ENCODE measurements at regions not wholly inside any gene's neighbourhood (a gene's known extent, or its start where the extent isn't known, plus 50 kb on each side); places are given as distances from the start of the nearest gene placed in this dataset.

DNA sequence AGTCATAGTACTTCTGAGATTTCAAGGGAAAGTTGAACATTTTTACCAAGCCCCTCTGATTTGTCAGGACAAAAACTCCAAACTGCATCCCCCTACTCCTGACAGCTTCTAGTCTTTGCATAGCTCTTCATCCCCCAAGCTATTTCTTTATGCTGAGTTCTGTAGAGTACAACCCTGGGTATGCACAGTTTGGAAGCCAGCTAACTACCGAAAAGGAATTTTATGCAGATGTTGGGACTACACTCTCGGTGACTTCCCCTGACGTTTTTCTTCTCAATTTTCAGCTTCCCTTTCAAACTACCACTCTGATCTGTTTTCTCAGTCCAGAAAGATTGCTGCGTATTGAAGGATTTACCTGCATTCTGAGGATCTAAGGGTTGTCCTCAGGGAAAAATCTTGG lies 1060.2 kb upstream of the ACVR2A start:
- H2AFZ ChIP-seq (ENCODE audit: low read length) = no peak overlapping the region
- H4K20me1 ChIP-seq (ENCODE audit: control insufficient read depth, insufficient read depth, insufficient read length) = no peaks in the 10 kb centered on the region
- H3K4ac ChIP-seq (ENCODE audit: low read depth, low read length) = no peak overlapping the region
- no peak overlapping the region for H3K56ac ChIP-seq (ENCODE audit: insufficient read length, low read depth, low read length)
- no peak overlapping the region for H3K27ac Mint-ChIP-seq
- no peak overlapping the region for H3K27ac ChIP-seq (ENCODE audit: insufficient read length, low read depth, low read length)
- H4K91ac ChIP-seq (ENCODE audit: insufficient read length, low read depth, low read length) = no peak overlapping the region
- no peak overlapping the region for H2BK15ac ChIP-seq (ENCODE audit: low read depth, low read length)
- peaks cover 2 to 12% of the 10 kb centered on the region in 2 experiments; a peak in 1 of 4 replicates for H3K4me1 Mint-ChIP-seq
- H3K9me3 ChIP-seq (ENCODE audit: control insufficient read depth, low read depth, low read length) = no peaks in the 10 kb centered on the region
- H3K18ac ChIP-seq (ENCODE audit: insufficient read length, low read depth, low read length) = no peak overlapping the region
- H2BK120ac ChIP-seq (ENCODE audit: low read depth, low read length, poor library complexity, severe bottlenecking) = no peak overlapping the region
- no peak overlapping the region for H3K14ac ChIP-seq (ENCODE audit: insufficient read depth, low read length)
- H3K27me3 ChIP-seq (ENCODE audit: insufficient read depth, low read length) = no peaks in the 10 kb centered on the region
- peaks cover 12 to 26% (median 19%) of the 10 kb centered on the region in 3 experiments for H3K36me3 Mint-ChIP-seq (ENCODE audit: insufficient read depth in 1 of 3, low read depth in 3 of 3)
- no peak for DNase-seq
- WGBS (ENCODE audit: extremely low coverage, insufficient read length, low lambda C conversion rate) = no CpG with 5 or more reads among the region's 4 CpGs
- H3K9me3 Mint-ChIP-seq = peaks cover 25 to 26% of the 10 kb centered on the region in 2 experiments
- H3K79me1 ChIP-seq (ENCODE audit: insufficient read depth, low read depth, low read length, poor library complexity, severe bottlenecking) = no peaks in the 10 kb centered on the region
- TF ChIP-seq, protein P1, sequence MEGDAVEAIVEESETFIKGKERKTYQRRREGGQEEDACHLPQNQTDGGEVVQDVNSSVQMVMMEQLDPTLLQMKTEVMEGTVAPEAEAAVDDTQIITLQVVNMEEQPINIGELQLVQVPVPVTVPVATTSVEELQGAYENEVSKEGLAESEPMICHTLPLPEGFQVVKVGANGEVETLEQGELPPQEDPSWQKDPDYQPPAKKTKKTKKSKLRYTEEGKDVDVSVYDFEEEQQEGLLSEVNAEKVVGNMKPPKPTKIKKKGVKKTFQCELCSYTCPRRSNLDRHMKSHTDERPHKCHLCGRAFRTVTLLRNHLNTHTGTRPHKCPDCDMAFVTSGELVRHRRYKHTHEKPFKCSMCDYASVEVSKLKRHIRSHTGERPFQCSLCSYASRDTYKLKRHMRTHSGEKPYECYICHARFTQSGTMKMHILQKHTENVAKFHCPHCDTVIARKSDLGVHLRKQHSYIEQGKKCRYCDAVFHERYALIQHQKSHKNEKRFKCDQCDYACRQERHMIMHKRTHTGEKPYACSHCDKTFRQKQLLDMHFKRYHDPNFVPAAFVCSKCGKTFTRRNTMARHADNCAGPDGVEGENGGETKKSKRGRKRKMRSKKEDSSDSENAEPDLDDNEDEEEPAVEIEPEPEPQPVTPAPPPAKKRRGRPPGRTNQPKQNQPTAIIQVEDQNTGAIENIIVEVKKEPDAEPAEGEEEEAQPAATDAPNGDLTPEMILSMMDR (conservative IDR thresholded peaks at IDR 0.05) = no peak
- H3K4me1 ChIP-seq (ENCODE audit: insufficient read depth, low read length) = no peaks in the 10 kb centered on the region
- H2BK12ac ChIP-seq (ENCODE audit: insufficient read length, low read depth, low read length) = no peak overlapping the region
- H4K5ac ChIP-seq (ENCODE audit: insufficient read length, low read depth, low read length) = no peak overlapping the region
- H3K4me3 Mint-ChIP-seq = no peak overlapping the region
- no peak overlapping the region for H2AK5ac ChIP-seq (ENCODE audit: insufficient read length, low read length)
- H3T11ph ChIP-seq (ENCODE audit: low read length) = no peak overlapping the region
- no peak overlapping the region for H4K8ac ChIP-seq (replicated peaks; ENCODE audit: insufficient read length, low read depth, low read length)
- no peak overlapping the region for H2BK5ac ChIP-seq (ENCODE audit: insufficient read length, low read length)
- no peak overlapping the region for H3K23ac ChIP-seq (ENCODE audit: insufficient read length, low read depth, low read length)
- H3K23me2 ChIP-seq (ENCODE audit: insufficient read length, low read depth, low read length, poor library complexity, severe bottlenecking) = no peaks in the 10 kb centered on the region
- H3K79me2 ChIP-seq (ENCODE audit: insufficient read depth, low read length) = no peaks in the 10 kb centered on the region
- H3K27me3 Mint-ChIP-seq (ENCODE audit: low read depth) = no peaks in the 10 kb centered on the region
- no peak overlapping the region for H3K4me2 ChIP-seq (ENCODE audit: insufficient read depth, insufficient read length, low read length)
- no peak overlapping the region for H2BK20ac ChIP-seq (ENCODE audit: low read depth, low read length, poor library complexity, severe bottlenecking)
- H3K9ac ChIP-seq (ENCODE audit: extremely low read depth, insufficient read length, low read length) = no peak overlapping the region
